ENCODE measurements at regions not wholly inside any gene's neighbourhood (a gene's known extent, or its start where the extent isn't known, plus 50 kb on each side); places are given as distances from the start of the nearest gene placed in this dataset.

GRCh38 chr4:129379429-129379828 lies 283.5 kb downstream of the C4orf33 start:
- H3K4me1 ChIP-seq (ENCODE audit: control insufficient read depth, insufficient read depth, low read length), result no peaks in the 10 kb centered on the region
- no peaks in the 10 kb centered on the region for H3K36me3 ChIP-seq (ENCODE audit: control insufficient read depth, insufficient read depth, low read length)
- no peak overlapping the region for H3K4me3 ChIP-seq (ENCODE audit: low read depth, low read length)
- H3K9ac ChIP-seq (ENCODE audit: low read depth, low read length), result no peak overlapping the region
- H3K27me3 ChIP-seq (ENCODE audit: control insufficient read depth, insufficient read depth, low read length), result no peaks in the 10 kb centered on the region
- H3K9me3 ChIP-seq (ENCODE audit: control insufficient read depth, insufficient read depth, low read length), result no peaks in the 10 kb centered on the region

- no peak overlapping the region for H3K9ac ChIP-seq (ENCODE audit: low read depth, low read length)
- H3K4me3 ChIP-seq (ENCODE audit: low read depth, low read length), result no peak overlapping the region
- no peaks in the 10 kb centered on the region for H3K9me3 ChIP-seq (ENCODE audit: control insufficient read depth, insufficient read depth, low read length)
- no peaks in the 10 kb centered on the region for H3K36me3 ChIP-seq (ENCODE audit: control insufficient read depth, insufficient read depth, low read length)
- no peaks in the 10 kb centered on the region for H3K27me3 ChIP-seq (ENCODE audit: control insufficient read depth, insufficient read depth, low read length)
- H3K4me1 ChIP-seq (ENCODE audit: control insufficient read depth, insufficient read depth, low read length), result no peaks in the 10 kb centered on the region
These were observed 289.0 kb downstream of the C4orf33 start for GRCh38 chr4:129384974-129385373.

- H3K4me1 ChIP-seq (ENCODE audit: control insufficient read depth, insufficient read depth, low read length), result no peaks in the 10 kb centered on the region
- H3K9me3 ChIP-seq (ENCODE audit: control insufficient read depth, insufficient read depth, low read length), result no peaks in the 10 kb centered on the region
- H3K36me3 ChIP-seq (ENCODE audit: control insufficient read depth, insufficient read depth, low read length), result no peaks in the 10 kb centered on the region
- H3K9ac ChIP-seq (ENCODE audit: low read depth, low read length), result no peak overlapping the region
- no peak overlapping the region for H3K4me3 ChIP-seq (ENCODE audit: low read depth, low read length)
- H3K27me3 ChIP-seq (ENCODE audit: control insufficient read depth, insufficient read depth, low read length), result no peaks in the 10 kb centered on the region
These were observed 291.7 kb downstream of the C4orf33 start for GRCh38 chr4:129387666-129388065.

GRCh38 chr4:129393976-129394375 lies 298.0 kb downstream of the C4orf33 start:
- no peaks in the 10 kb centered on the region for H3K4me1 ChIP-seq (ENCODE audit: control insufficient read depth, insufficient read depth, low read length)
- no peaks in the 10 kb centered on the region for H3K9me3 ChIP-seq (ENCODE audit: control insufficient read depth, insufficient read depth, low read length)
- H3K9ac ChIP-seq (ENCODE audit: low read depth, low read length), result no peak overlapping the region
- H3K4me3 ChIP-seq (ENCODE audit: low read depth, low read length), result no peak overlapping the region
- no peaks in the 10 kb centered on the region for H3K36me3 ChIP-seq (ENCODE audit: control insufficient read depth, insufficient read depth, low read length)
- H3K27me3 ChIP-seq (ENCODE audit: control insufficient read depth, insufficient read depth, low read length), result no peaks in the 10 kb centered on the region

- H3K4me3 ChIP-seq (ENCODE audit: low read depth, low read length), result no peak overlapping the region
- H3K36me3 ChIP-seq (ENCODE audit: control insufficient read depth, insufficient read depth, low read length), result no peaks in the 10 kb centered on the region
- no peaks in the 10 kb centered on the region for H3K9me3 ChIP-seq (ENCODE audit: control insufficient read depth, insufficient read depth, low read length)
- H3K9ac ChIP-seq (ENCODE audit: low read depth, low read length), result no peak overlapping the region
- no peaks in the 10 kb centered on the region for H3K27me3 ChIP-seq (ENCODE audit: control insufficient read depth, insufficient read depth, low read length)
- H3K4me1 ChIP-seq (ENCODE audit: control insufficient read depth, insufficient read depth, low read length), result no peaks in the 10 kb centered on the region
These were observed 298.7 kb downstream of the C4orf33 start for GRCh38 chr4:129394635-129395034.

- Histone ChIP-seq H3K4me1 (ENCODE audit: control insufficient read depth, insufficient read depth, low read length) (peaks cover 3% of the 10 kb centered on the region), H3K4me3 (ENCODE audit: low read depth, low read length) (no peak overlapping the region), H3K36me3 (ENCODE audit: control insufficient read depth, insufficient read depth, low read length) (no peaks in the 10 kb centered on the region), H3K9ac (ENCODE audit: low read depth, low read length) (no peak overlapping the region), H3K9me3 (ENCODE audit: control insufficient read depth, insufficient read depth, low read length) (no peaks in the 10 kb centered on the region), H3K27me3 (ENCODE audit: control insufficient read depth, insufficient read depth, low read length) (no peaks in the 10 kb centered on the region)
These were observed 307.9 kb downstream of the C4orf33 start for GRCh38 chr4:129403848-129404247.

GRCh38 chr4:129410115-129410514 lies 314.2 kb downstream of the C4orf33 start:
- no peak overlapping the region for H3K9ac ChIP-seq (ENCODE audit: low read depth, low read length)
- H3K4me3 ChIP-seq (ENCODE audit: low read depth, low read length), result no peak overlapping the region
- H3K9me3 ChIP-seq (ENCODE audit: control insufficient read depth, insufficient read depth, low read length), result no peaks in the 10 kb centered on the region
- H3K36me3 ChIP-seq (ENCODE audit: control insufficient read depth, insufficient read depth, low read length), result no peaks in the 10 kb centered on the region
- no peaks in the 10 kb centered on the region for H3K27me3 ChIP-seq (ENCODE audit: control insufficient read depth, insufficient read depth, low read length)
- no peaks in the 10 kb centered on the region for H3K4me1 ChIP-seq (ENCODE audit: control insufficient read depth, insufficient read depth, low read length)

- Histone ChIP-seq H3K4me1 (ENCODE audit: control insufficient read depth, insufficient read depth, low read length) (no peaks in the 10 kb centered on the region), H3K9ac (ENCODE audit: low read depth, low read length) (no peak overlapping the region), H3K27me3 (ENCODE audit: control insufficient read depth, insufficient read depth, low read length) (no peaks in the 10 kb centered on the region), H3K9me3 (ENCODE audit: control insufficient read depth, insufficient read depth, low read length) (no peaks in the 10 kb centered on the region), H3K4me3 (ENCODE audit: low read depth, low read length) (no peak overlapping the region), H3K36me3 (ENCODE audit: control insufficient read depth, insufficient read depth, low read length) (no peaks in the 10 kb centered on the region)
These were observed 319.1 kb downstream of the C4orf33 start for GRCh38 chr4:129415004-129415403.

GRCh38 chr4:129420637-129421036 lies 324.7 kb downstream of the C4orf33 start:
- no peak overlapping the region for H3K9ac ChIP-seq (ENCODE audit: low read depth, low read length)
- H3K36me3 ChIP-seq (ENCODE audit: control insufficient read depth, insufficient read depth, low read length), result no peaks in the 10 kb centered on the region
- H3K4me1 ChIP-seq (ENCODE audit: control insufficient read depth, insufficient read depth, low read length), result no peaks in the 10 kb centered on the region
- no peaks in the 10 kb centered on the region for H3K9me3 ChIP-seq (ENCODE audit: control insufficient read depth, insufficient read depth, low read length)
- no peak overlapping the region for H3K4me3 ChIP-seq (ENCODE audit: low read depth, low read length)
- no peaks in the 10 kb centered on the region for H3K27me3 ChIP-seq (ENCODE audit: control insufficient read depth, insufficient read depth, low read length)

GRCh38 chr4:129422277-129422676 lies 326.3 kb downstream of the C4orf33 start:
- Histone ChIP-seq H3K36me3 (ENCODE audit: control insufficient read depth, insufficient read depth, low read length) (no peaks in the 10 kb centered on the region), H3K9me3 (ENCODE audit: control insufficient read depth, insufficient read depth, low read length) (no peaks in the 10 kb centered on the region), H3K9ac (ENCODE audit: low read depth, low read length) (no peak overlapping the region), H3K4me3 (ENCODE audit: low read depth, low read length) (no peak overlapping the region), H3K27me3 (ENCODE audit: control insufficient read depth, insufficient read depth, low read length) (no peaks in the 10 kb centered on the region), H3K4me1 (ENCODE audit: control insufficient read depth, insufficient read depth, low read length) (no peaks in the 10 kb centered on the region)

- no peaks in the 10 kb centered on the region for H3K4me1 ChIP-seq (ENCODE audit: control insufficient read depth, insufficient read depth, low read length)
- no peaks in the 10 kb centered on the region for H3K36me3 ChIP-seq (ENCODE audit: control insufficient read depth, insufficient read depth, low read length)
- no peaks in the 10 kb centered on the region for H3K9me3 ChIP-seq (ENCODE audit: control insufficient read depth, insufficient read depth, low read length)
- H3K9ac ChIP-seq (ENCODE audit: low read depth, low read length), result no peak overlapping the region
- no peak overlapping the region for H3K4me3 ChIP-seq (ENCODE audit: low read depth, low read length)
- no peaks in the 10 kb centered on the region for H3K27me3 ChIP-seq (ENCODE audit: control insufficient read depth, insufficient read depth, low read length)
These were observed 332.5 kb downstream of the C4orf33 start for GRCh38 chr4:129428454-129428853.

GRCh38 chr4:129429581-129430320 lies 333.8 kb downstream of the C4orf33 start:
- Histone ChIP-seq H3K9me3 (ENCODE audit: control insufficient read depth, insufficient read depth, low read length) (no peaks in the 10 kb centered on the region), H3K27me3 (ENCODE audit: control insufficient read depth, insufficient read depth, low read length) (no peaks in the 10 kb centered on the region), H3K4me3 (ENCODE audit: low read depth, low read length) (no peak overlapping the region), H3K36me3 (ENCODE audit: control insufficient read depth, insufficient read depth, low read length) (no peaks in the 10 kb centered on the region), H3K4me1 (ENCODE audit: control insufficient read depth, insufficient read depth, low read length) (no peaks in the 10 kb centered on the region), H3K9ac (ENCODE audit: low read depth, low read length) (no peak overlapping the region)

Measured in iPS-15b (cell line).